HepG2 (cell line): ENCODE measurements at regions not wholly inside any gene's neighbourhood (a gene's known extent, or its start where the extent isn't known, plus 50 kb on each side); places are given as distances from the start of the nearest gene placed in this dataset.

ENCODE experiments used
- ATAC-seq: fragments of 200-7000 bp; cut with Tn5 transposase; 3 replicates; pipeline ENCODE4 v1.9.1; 2020; ENCODE audit warnings: mild to moderate bottlenecking, moderate library complexity
- BruUV-seq: library from RNA; stranded (reverse); fragments of 400-500 nt; replicated peaks from 2 replicates; lab custom pipeline; 2021; lab: Mats Ljungman, UMichigan
- CTCF ChIA-PET: fragments of 300-600 bp; formaldehyde crosslinking; extraction: SDS; loops from one replicate; lab custom pipeline; 2021; ENCODE audit warnings: low total read pairs, inconsistent platforms, low intra/inter-chr PET ratio; lab: Yijun Ruan, JAX
- POLR2A ChIA-PET: fragments of 350-600 bp; sonication (Branson Sonifier 250); formaldehyde crosslinking; loops from one replicate; lab custom pipeline; 2020; ENCODE audit warnings: antibody characterized with exemption, inconsistent platforms; lab: Yijun Ruan, JAX
- DNase-seq: peaks from one replicate; pipeline ENCODE4 v3.0.0-alpha.2; 2015; ENCODE audit warnings: low spot score
- FAIRE-seq: peaks from 3 replicates; lab custom pipeline; 2011; peaks lifted over from hg19 to GRCh38; lab: Jason Lieb, UNC
- H2AFZ ChIP-seq: one replicate; pipeline ENCODE4 v1.6.1; 2011; ENCODE audit warnings: low read length, inconsistent platforms
- H3K27ac ChIP-seq: fragments of 300-600 bp; 3 replicates; pipeline ENCODE4 v1.8.0; 2011; ENCODE audit warnings: mixed run types, mild to moderate bottlenecking, mixed read lengths, low read length, inconsistent platforms; ENCODE audit not compliant: insufficient read depth; ENCODE audit errors: extremely low read length
- H3K27me3 ChIP-seq, 2 experiments: fragments of 200-600 bp in 1 of 2; 2 replicates in 1 of 2; 3 replicates in 1 of 2; pipeline versions ENCODE4 v1.6.0 to v1.8.0; 2011; ENCODE audit warnings: low read length in 2 of 2, mild to moderate bottlenecking in 2 of 2, moderate library complexity in 2 of 2, inconsistent platforms in 1 of 2; ENCODE audit not compliant: insufficient read depth in 2 of 2, control insufficient read depth in 1 of 2
- H3K36me3 ChIP-seq, 2 experiments: fragments of 200-600 bp in 1 of 2; replicated peaks in 1 of 2; 2 replicates in 1 of 2; 3 replicates in 1 of 2; pipeline versions ENCODE4 v1.5.1 to v1.8.0; 2011; ENCODE audit warnings: low read length in 2 of 2, inconsistent platforms in 1 of 2; ENCODE audit not compliant: insufficient read depth in 2 of 2, control insufficient read depth in 1 of 2
- H3K4me1 ChIP-seq: 2 replicates; pipeline ENCODE4 v1.5.1; 2012; ENCODE audit warnings: low read length, inconsistent platforms; ENCODE audit not compliant: insufficient read depth
- H3K4me2 ChIP-seq: 2 replicates; pipeline ENCODE4 v1.6.0; 2011; ENCODE audit warnings: low read depth, low read length, inconsistent platforms
- H3K4me3 ChIP-seq, 3 experiments: fragments of 200-600 bp in 1 of 3; sonication (generic), shearing (Covaris generic) in 1 of 3; replicated peaks in 1 of 3; 2 replicates each; pipeline ENCODE4 v1.5.1; 2011 to 2016; ENCODE audit warnings: low read length in 3 of 3, inconsistent platforms in 2 of 3, low read depth in 2 of 3, mild to moderate bottlenecking in 2 of 3, control low read depth in 1 of 3, mixed read lengths in 1 of 3; ENCODE audit not compliant: insufficient read depth in 1 of 3
- H3K79me2 ChIP-seq: one replicate; pipeline ENCODE4 v1.6.1; 2011; ENCODE audit warnings: low read length, inconsistent platforms; ENCODE audit not compliant: insufficient read depth
- H3K9ac ChIP-seq: 2 replicates; pipeline ENCODE4 v1.6.0; 2011; ENCODE audit warnings: mild to moderate bottlenecking, low read depth, low read length, inconsistent platforms; ENCODE audit not compliant: insufficient read depth
- H3K9me3 ChIP-seq: 2 replicates; pipeline ENCODE4 v1.5.1; 2012; ENCODE audit warnings: mild to moderate bottlenecking, low read length
- H4K20me1 ChIP-seq: 2 replicates; pipeline ENCODE4 v1.6.0; 2011; ENCODE audit warnings: inconsistent platforms, mild to moderate bottlenecking, low read length, moderate library complexity; ENCODE audit not compliant: insufficient read depth
- HCFC1 ChIP-seq: fragments of 150-350 bp; IDR thresholded peaks from 2 replicates; pipeline ENCODE4 v1.6.1; 2014; ENCODE audit warnings: low read depth, low read length
- SRF ChIP-seq: IDR thresholded peaks from 2 replicates; pipeline ENCODE4 v1.6.1; 2011; ENCODE audit warnings: mild to moderate bottlenecking, low read depth, low read length, moderate library complexity
- TFAP4 ChIP-seq: sonication (generic); IDR thresholded peaks from 2 replicates; pipeline ENCODE4 v1.6.1; 2016; ENCODE audit warnings: low read depth, borderline replicate concordance
- ZBTB10 ChIP-seq: sonication (generic); formaldehyde crosslinking; IDR thresholded peaks from 2 replicates; pipeline ENCODE4 v1.4.0; 2020; ENCODE audit warnings: missing genetic modification reagents, borderline replicate concordance
- ZNF451 ChIP-seq: sonication (generic); formaldehyde crosslinking; IDR thresholded peaks from 2 replicates; pipeline ENCODE4 v1.5.0; 2020; ENCODE audit warnings: mild to moderate bottlenecking, missing genetic modification reagents
- ZNF549 ChIP-seq: sonication (generic); formaldehyde crosslinking; IDR thresholded peaks from 2 replicates; pipeline ENCODE4 v1.5.0; 2020; ENCODE audit warnings: missing genetic modification reagents
- WGBS: methylation state at CpG from one replicate; pipeline ENCODE4 v1.1.6; 2017; ENCODE audit warnings: low lambda C conversion rate; 5-methylcytosine and 5-hydroxymethylcytosine counted together
- in situ Hi-C: cut with HindIII; loops from 2 replicates; pipeline ENCODE4 v1.10.0; 2017; ENCODE audit warnings: low pct_unique_long_range_greater_than_20kb; ENCODE audit not compliant: extremely low pct_ligation_motif_present
- intact Hi-C: fragments of 100-400 bp; cut with micrococcal nuclease; formaldehyde crosslinking; loops from one replicate; pipeline ENCODE4 v1.10.0; 2022; ENCODE audit not compliant: unreplicated experiment
- TF ChIP-seq, protein P1 (sequence below): fragments of 450-650 bp; IDR thresholded peaks from 2 replicates; pipeline ENCODE4 v1.6.1; 2016
- TF ChIP-seq, protein P2 (sequence below): IDR thresholded peaks from 2 replicates; pipeline ENCODE4 v1.6.1; 2018; ENCODE audit warnings: missing genetic modification reagents
- TF ChIP-seq, protein P3 (sequence below): sonication (generic); formaldehyde crosslinking; IDR thresholded peaks from 2 replicates; pipeline ENCODE4 v1.5.1; 2020; ENCODE audit warnings: missing genetic modification reagents, mild to moderate bottlenecking, borderline replicate concordance

GRCh38 chr2:150045601-150046000 is 441.9 kb downstream of the RND3 start (continued):
- TF ChIP-seq, protein P1, sequence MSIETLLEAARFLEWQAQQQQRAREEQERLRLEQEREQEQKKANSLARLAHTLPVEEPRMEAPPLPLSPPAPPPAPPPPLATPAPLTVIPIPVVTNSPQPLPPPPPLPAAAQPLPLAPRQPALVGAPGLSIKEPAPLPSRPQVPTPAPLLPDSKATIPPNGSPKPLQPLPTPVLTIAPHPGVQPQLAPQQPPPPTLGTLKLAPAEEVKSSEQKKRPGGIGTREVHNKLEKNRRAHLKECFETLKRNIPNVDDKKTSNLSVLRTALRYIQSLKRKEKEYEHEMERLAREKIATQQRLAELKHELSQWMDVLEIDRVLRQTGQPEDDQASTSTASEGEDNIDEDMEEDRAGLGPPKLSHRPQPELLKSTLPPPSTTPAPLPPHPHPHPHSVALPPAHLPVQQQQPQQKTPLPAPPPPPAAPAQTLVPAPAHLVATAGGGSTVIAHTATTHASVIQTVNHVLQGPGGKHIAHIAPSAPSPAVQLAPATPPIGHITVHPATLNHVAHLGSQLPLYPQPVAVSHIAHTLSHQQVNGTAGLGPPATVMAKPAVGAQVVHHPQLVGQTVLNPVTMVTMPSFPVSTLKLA, result no peak
- TF ChIP-seq, protein P2, sequence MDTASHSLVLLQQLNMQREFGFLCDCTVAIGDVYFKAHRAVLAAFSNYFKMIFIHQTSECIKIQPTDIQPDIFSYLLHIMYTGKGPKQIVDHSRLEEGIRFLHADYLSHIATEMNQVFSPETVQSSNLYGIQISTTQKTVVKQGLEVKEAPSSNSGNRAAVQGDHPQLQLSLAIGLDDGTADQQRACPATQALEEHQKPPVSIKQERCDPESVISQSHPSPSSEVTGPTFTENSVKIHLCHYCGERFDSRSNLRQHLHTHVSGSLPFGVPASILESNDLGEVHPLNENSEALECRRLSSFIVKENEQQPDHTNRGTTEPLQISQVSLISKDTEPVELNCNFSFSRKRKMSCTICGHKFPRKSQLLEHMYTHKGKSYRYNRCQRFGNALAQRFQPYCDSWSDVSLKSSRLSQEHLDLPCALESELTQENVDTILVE (CRISPR knock-in tag), result no peak

DNA sequence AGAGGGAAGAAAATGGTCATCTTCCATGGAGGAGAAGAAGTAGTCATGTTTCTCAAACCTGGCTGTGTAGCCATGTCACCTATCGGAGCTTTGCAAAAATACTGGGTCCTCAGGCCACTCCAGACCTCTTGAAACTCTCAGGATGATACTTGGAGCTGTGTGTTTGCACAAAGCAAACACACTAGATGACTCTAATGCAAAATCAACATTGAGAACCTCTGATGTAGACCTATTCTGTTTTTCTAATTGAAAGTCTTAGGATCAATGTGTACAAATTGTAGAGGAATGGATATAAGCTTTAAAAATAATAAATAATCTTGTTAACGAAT is 444.3 kb downstream of the RND3 start:
- Histone ChIP-seq H3K36me3 (no peaks in the 10 kb centered on the region), H3K27ac (no peak overlapping the region), H3K4me1 (no peaks in the 10 kb centered on the region), H3K27me3 (no peaks in the 10 kb centered on the region), H4K20me1 (no peaks in the 10 kb centered on the region), H3K4me2 (no peak overlapping the region), H3K79me2 (no peaks in the 10 kb centered on the region), H3K4me3 (no peak overlapping the region), H3K9me3 (no peaks in the 10 kb centered on the region), H3K9ac (no peak overlapping the region), H2AFZ (no peak overlapping the region)
- CTCF ChIA-PET, result no interaction called here
- no peak for TF ChIP-seq ZNF549 (CRISPR knock-in tag)
- WGBS, result 20% methylated on average over 2 of the region's 2 CpGs
- in situ Hi-C loops, result no loop called here
- intact Hi-C loops, result no loop called here
- POLR2A ChIA-PET, result no interaction called here
- DNase-seq (no peak), FAIRE-seq (no peak), ATAC-seq (no peak)
- BruUV-seq, result no TSS peak

- DNase-seq (no peak), FAIRE-seq (no peak), ATAC-seq (no peak)
- Histone ChIP-seq H3K27ac (no peak overlapping the region), H2AFZ (no peak overlapping the region), H3K9ac (no peak overlapping the region), H3K4me3 (no peak overlapping the region), H4K20me1 (no peaks in the 10 kb centered on the region), H3K27me3 (no peaks in the 10 kb centered on the region), H3K36me3 (no peaks in the 10 kb centered on the region), H3K4me1 (no peaks in the 10 kb centered on the region), H3K4me2 (no peak overlapping the region), H3K79me2 (no peaks in the 10 kb centered on the region), H3K9me3 (no peaks in the 10 kb centered on the region)
- BruUV-seq, result no TSS peak
- in situ Hi-C loops (no loop called here), intact Hi-C loops (no loop called here)
- CTCF ChIA-PET, result no interaction called here
- WGBS, result 25% methylated on average over 5 of the region's 5 CpGs
- POLR2A ChIA-PET, result no interaction called here
- TF ChIP-seq SRF (no peak), HCFC1 (no peak), ZBTB10 (no peak), ZNF451 (CRISPR knock-in tag) (no peak), TFAP4 (no peak)
- TF ChIP-seq, protein P3, sequence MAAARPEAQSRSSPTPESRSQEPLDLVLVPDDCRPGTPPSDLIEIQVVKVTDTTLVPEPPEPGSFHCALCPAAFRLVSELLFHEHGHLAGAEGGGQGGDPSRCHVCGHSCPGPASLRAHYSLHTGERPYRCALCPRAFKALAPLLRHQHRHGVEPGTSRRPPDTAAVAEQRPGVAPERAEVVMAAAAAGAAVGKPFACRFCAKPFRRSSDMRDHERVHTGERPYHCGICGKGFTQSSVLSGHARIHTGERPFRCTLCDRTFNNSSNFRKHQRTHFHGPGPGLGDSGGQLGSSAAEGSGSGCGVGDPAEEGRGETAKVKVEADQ (CRISPR knock-in tag), result no peak
Observed at GRCh38 chr2:150042500-150043171, 444.8 kb downstream of the RND3 start.
